ENCODE measurements at regions not wholly inside any gene's neighbourhood (a gene's known extent, or its start where the extent isn't known, plus 50 kb on each side); places are given as distances from the start of the nearest gene placed in this dataset.

GRCh38 chr9:106414042-106414441 lies 448.9 kb upstream of the ZNF462 start:
- TF ChIP-seq CTCF (IDR thresholded peaks at IDR 0.05) = no peak
- no peak for TF ChIP-seq POLR2A (IDR thresholded peaks at IDR 0.05)
